NCI-H82 (cell line): ENCODE measurements at regions not wholly inside any gene's neighbourhood (a gene's known extent, or its start where the extent isn't known, plus 50 kb on each side); places are given as distances from the start of the nearest gene placed in this dataset.

ENCODE experiments used
- DNase-seq: peaks from one replicate; lab custom pipeline; 2025; lab: John Stamatoyannopoulos, UW

DNA sequence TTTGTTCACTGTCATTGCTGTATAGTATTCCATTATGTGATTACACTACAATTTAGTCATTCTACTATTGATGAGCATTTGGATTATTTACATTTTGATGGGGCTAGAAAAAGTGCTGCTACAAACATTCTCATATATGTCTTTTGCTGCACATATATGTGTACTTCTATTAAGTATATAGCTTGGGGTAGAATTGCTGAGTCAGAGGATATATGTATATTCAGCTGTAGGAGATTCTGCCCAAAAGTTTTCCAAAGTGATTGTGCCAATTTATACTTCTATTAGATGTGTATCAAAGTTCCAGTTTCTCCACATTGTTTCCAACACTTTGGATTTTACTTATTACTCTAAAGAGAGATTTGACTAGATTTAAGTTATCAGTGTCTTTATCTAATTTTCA, 101.7 kb upstream of the UGP2 start:
- DNase-seq: no peak

GRCh38 chr2:63740943-63741342, 100.8 kb upstream of the UGP2 start:
- DNase-seq: no peak

DNA sequence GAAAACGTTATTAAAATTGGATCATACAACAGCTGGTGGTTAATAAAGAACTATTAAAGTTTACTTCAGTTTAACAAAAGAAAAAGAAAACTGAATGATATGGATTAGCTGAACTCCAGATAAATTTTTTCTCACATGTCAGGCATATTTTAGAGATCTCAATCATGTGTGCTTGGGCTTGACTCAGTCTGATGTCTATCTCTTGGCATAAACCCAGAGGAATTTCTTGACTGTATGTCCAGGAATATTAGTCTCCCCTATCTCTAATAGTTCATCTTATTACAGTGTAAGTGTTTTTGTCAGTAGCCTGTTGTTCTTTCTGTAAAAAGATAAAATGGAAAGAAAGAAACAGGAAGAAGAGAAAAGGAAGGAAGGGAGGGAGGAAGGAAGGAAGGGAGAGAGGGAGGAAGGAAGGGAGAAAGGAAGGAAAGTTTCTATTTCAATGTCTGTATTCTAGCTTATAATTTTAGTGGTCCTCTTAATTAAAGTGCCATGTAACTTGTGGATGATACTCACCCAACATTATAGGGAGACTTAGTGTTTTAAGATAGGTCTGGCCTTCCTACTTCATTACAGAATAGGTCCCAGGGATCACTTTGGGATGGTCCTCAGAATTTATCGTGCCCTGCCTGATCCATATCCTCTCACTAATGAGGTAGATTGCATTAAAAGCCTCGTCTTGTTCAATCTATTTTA, 99.7 kb upstream of the UGP2 start:
- DNase-seq: peak; percentile 34

DNA sequence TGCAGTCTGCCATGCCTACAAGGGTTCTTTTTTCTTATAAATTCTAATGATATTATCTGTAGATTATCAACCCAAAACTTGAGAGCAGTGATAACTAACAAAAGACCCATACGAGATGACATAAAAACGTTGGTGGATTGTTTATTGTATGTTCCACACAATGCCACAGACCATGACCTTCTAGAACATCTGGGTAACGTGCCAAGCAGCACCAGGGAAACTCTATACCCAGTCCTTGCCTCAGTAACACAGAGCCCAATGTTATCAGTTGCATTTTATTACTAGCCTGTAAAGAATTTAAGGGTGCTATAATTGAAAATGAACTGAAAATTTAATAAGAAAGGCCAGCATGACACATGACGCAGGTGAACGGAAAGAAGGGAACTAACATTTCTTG, 99.1 kb upstream of the UGP2 start:
- DNase-seq: no peak

DNA sequence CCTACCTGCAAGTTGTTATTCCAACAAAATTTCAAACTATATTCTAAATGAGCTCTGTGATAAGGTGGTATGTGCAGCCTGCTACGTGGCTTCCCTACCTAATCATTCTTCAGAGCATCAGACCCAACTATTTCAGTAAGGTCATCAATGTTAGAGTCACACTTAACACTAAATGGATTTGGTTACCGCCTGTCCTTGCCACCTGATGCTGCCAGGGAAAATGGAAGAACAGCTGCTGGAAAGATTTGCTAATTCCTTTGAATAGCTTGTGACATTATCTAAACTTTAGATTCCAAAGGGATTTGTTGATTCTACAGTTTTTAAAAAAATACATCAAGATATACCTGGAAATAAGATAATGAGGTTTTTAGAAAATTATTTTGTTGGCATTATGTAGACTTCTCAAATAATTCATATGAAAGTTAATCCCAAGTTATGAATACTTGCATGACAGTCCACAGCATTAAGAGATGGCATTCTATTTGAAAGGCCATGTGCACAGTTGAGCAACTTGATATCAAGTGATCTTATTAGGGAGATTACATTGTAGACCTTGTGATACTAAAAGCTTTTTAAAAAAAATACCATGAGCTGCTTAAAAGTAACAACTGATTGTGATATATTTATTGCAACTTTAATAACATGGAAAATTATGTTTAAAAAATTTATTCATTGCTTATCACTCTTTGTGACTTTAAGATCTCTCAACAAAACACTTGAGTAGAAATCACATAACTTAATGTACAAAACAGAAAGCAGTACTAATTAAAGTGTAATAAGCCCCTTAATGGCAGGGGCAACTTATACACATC, 98.3 kb upstream of the UGP2 start:
- peak; percentile 95 for DNase-seq

DNA sequence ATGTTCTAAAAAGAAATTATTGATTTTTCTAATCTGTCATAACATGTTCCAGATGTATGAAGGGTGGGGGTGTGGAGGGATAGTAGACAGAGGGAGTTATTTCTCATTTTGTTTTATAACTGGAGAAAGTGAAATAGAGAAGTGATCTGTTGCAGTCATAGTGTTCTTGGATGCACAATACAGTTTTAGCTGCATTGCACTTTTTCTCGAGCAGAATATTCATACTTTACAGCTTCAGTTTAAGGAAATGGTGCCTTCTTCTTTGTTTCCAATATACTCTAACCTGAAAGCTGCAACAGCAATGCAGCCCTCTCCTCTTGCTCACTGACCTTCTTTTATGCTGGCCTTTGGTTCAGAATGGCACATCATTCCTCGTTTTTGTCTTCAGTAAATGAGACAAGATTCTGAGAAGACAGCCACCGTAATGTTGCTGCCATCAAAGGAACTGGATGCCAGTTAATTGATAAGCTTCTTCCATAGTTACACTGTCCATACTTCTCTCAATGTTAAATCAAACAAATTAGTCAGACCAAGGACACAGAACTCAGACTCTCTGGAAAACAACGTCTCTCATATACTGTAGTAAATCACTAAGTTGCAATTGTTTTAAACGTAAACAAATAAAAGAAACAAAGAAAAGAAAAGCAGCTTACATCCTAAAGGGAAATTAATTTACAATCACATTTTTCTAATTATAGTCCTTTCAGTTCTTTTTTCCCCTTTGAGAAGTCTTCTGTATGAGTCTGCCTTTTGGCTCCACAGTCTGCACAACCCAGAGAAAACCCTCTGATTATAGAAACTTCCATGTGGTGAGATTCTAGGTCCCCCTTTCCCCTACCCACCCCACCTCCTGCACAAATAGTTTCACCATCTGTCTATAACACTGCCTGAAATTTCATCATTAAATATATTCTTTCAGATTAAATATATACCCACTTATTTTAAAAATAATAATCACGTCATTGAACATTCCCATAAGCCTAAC, 97.4 kb upstream of the UGP2 start:
- DNase-seq: peak; percentile 67

- DNase-seq: peak; percentile 44
Observed at GRCh38 chr2:63746548-63746947, 95.1 kb upstream of the UGP2 start.

DNA sequence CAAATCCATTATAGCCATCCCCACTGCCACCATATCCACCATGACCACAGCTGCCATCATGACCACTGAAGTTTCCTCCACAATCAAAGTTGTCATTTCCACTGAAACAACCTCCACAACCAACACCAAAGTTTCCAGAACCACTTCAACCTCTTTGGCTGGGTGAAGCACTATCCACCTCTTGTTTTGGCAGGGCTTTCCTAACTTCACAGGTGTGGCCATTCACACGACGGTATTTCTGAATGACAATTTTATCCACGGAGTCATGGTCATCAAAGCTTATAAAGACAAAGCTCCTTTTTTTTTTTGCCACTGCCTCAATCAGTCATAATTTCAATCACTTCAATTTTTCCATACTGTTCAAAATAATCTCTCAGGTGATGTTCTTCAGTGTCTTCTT, 89.8 kb upstream of the UGP2 start:
- no peak for DNase-seq

- no peak for DNase-seq
Observed at GRCh38 chr2:63755216-63755615, 86.5 kb upstream of the UGP2 start.

DNA sequence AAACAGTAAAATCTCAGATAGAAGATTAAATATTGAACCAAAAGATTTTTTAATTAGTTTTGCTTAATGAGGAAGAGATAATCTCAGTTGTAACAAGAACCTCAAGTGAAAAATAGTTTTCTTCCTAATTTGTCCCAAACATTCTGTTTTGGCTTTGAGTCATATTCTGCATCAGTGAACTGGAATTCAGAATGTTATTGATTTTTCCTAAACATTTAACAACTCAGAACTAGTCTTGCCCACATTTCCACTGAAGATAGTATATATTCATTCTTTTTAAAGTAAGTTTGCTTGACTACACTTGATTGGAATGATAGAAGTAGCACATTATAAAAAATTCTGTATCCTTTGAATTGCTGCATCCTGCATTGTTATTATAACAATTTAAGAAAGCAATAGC, 85.7 kb upstream of the UGP2 start:
- no peak for DNase-seq

DNA sequence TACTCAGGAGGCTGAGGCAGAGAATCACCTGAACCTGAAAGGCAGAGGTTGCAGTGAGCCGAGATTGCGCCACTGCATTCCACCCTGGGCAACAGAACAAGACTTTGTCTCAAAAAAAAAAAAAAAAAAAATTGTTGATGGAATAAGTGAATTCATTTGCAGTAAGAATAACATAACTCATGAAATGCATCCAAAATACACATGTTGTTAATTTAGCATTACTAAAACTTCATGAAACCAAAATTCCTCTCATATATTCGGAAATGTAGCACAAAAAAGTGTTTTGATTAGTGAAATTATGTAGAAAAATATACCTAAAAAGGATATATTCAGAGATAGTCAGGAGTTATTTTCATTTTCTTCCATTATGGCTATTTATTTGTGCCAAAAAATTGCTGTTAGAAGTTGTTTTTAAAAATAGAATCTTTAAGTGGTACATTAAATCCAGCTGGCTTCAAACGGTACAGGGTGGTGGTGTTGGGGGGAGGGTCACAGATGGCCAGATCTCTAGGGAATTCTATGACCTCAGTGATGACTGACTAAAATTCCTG, 78.2 kb upstream of the UGP2 start:
- DNase-seq: peak; percentile 57

GRCh38 chr2:63764630-63765029, 77.1 kb upstream of the UGP2 start:
- DNase-seq: no peak

DNA sequence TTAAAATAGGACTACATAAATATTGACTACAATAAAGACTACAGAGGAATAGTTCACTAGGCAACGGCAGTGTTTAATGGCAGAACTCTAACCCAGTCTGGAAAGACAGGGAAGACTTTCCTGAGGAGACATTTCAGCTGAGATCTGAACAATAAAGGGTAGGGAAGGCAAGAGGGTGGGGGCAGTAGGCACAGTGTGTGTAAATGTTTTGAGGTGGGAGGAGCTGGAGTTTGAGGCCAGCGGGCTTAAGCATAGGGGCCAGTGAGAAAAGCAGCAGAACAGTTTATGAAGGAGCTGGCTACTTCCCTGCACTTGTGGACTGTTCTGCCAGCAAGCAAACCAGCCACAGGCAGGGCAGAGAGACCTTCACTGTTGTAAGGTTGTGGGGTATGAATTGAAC, 76.6 kb upstream of the UGP2 start:
- DNase-seq: peak; percentile 18

GRCh38 chr2:63767307-63767706, 74.4 kb upstream of the UGP2 start:
- no peak for DNase-seq

GRCh38 chr2:63768051-63768450, 73.6 kb upstream of the UGP2 start:
- DNase-seq: no peak

- DNase-seq: no peak
Observed at GRCh38 chr2:63769915-63770314, 71.8 kb upstream of the UGP2 start.

GRCh38 chr2:63772061-63772460, 69.6 kb upstream of the UGP2 start:
- DNase-seq: no peak

GRCh38 chr2:63775191-63775590, 66.5 kb upstream of the UGP2 start:
- no peak for DNase-seq

DNA sequence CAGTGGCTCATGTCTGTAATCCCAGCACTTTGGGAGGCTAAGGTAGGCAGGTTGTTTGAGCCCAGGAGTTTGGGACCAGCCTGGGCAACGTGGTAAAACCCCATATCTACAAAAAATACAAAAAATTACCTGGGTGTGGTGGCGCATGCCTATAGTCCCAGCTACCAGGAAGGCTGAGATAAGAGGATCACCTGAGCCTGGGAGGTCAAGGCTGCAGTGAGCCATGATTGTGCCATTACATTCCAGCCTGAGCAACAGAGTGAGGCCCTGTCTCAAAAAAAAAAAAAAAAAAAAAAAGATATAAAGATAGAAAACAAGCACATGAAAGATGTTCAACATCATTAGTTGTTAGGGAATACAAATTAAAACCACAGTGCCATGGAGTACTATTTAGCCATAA, 65.3 kb upstream of the UGP2 start:
- no peak for DNase-seq

- DNase-seq: no peak
Observed at GRCh38 chr2:63777816-63778215, 63.9 kb upstream of the UGP2 start.

DNA sequence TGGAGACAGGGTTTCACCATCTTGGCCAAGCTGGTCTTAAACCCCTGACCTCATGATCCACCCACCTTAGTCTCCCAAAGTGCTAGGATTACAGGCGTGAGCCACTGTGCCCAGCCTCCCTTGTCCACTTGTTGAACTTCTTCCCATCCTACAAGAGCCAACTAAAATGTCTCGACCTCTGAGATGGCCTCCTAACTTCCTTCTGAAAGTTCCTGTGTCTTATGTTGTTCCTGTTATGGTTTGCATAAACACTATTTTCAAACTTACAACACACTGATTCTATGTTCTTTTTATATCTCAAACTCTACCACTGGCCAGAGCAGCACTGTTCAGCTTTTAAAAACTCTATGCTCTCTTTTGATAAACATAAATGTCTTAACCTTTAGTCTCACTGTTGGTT, 63.3 kb upstream of the UGP2 start:
- DNase-seq: no peak

GRCh38 chr2:63780518-63781155, 61.1 kb upstream of the UGP2 start:
- no peak for DNase-seq
